HepG2 (cell line): ENCODE measurements at regions not wholly inside any gene's neighbourhood (a gene's known extent, or its start where the extent isn't known, plus 50 kb on each side); places are given as distances from the start of the nearest gene placed in this dataset.

Source experiments
- ATAC-seq: fragments of 200-7000 bp; cut with Tn5 transposase; 3 replicates; pipeline ENCODE4 v1.9.1; 2020; ENCODE audit warnings: mild to moderate bottlenecking, moderate library complexity
- BruUV-seq: library from RNA; stranded (reverse); fragments of 400-500 nt; replicated peaks from 2 replicates; lab custom pipeline; 2021; lab: Mats Ljungman, UMichigan
- CTCF ChIA-PET: fragments of 300-600 bp; formaldehyde crosslinking; extraction: SDS; loops from one replicate; lab custom pipeline; 2021; ENCODE audit warnings: low total read pairs, inconsistent platforms, low intra/inter-chr PET ratio; lab: Yijun Ruan, JAX
- POLR2A ChIA-PET: fragments of 350-600 bp; sonication (Branson Sonifier 250); formaldehyde crosslinking; loops from one replicate; lab custom pipeline; 2020; ENCODE audit warnings: antibody characterized with exemption, inconsistent platforms; lab: Yijun Ruan, JAX
- DNase-seq: peaks from one replicate; pipeline ENCODE4 v3.0.0-alpha.2; 2015; ENCODE audit warnings: low spot score
- FAIRE-seq: peaks from 3 replicates; lab custom pipeline; 2011; peaks lifted over from hg19 to GRCh38; lab: Jason Lieb, UNC
- H2AFZ ChIP-seq: one replicate; pipeline ENCODE4 v1.6.1; 2011; ENCODE audit warnings: low read length, inconsistent platforms
- H3K27ac ChIP-seq: fragments of 300-600 bp; 3 replicates; pipeline ENCODE4 v1.8.0; 2011; ENCODE audit warnings: mixed run types, mild to moderate bottlenecking, mixed read lengths, low read length, inconsistent platforms; ENCODE audit not compliant: insufficient read depth; ENCODE audit errors: extremely low read length
- H3K27me3 ChIP-seq, 2 experiments: fragments of 200-600 bp in 1 of 2; 2 replicates in 1 of 2; 3 replicates in 1 of 2; pipeline versions ENCODE4 v1.6.0 to v1.8.0; 2011; ENCODE audit warnings: low read length in 2 of 2, mild to moderate bottlenecking in 2 of 2, moderate library complexity in 2 of 2, inconsistent platforms in 1 of 2; ENCODE audit not compliant: insufficient read depth in 2 of 2, control insufficient read depth in 1 of 2
- H3K36me3 ChIP-seq, 2 experiments: fragments of 200-600 bp in 1 of 2; replicated peaks in 1 of 2; 2 replicates in 1 of 2; 3 replicates in 1 of 2; pipeline versions ENCODE4 v1.5.1 to v1.8.0; 2011; ENCODE audit warnings: low read length in 2 of 2, inconsistent platforms in 1 of 2; ENCODE audit not compliant: insufficient read depth in 2 of 2, control insufficient read depth in 1 of 2
- H3K4me1 ChIP-seq: 2 replicates; pipeline ENCODE4 v1.5.1; 2012; ENCODE audit warnings: low read length, inconsistent platforms; ENCODE audit not compliant: insufficient read depth
- H3K4me2 ChIP-seq: 2 replicates; pipeline ENCODE4 v1.6.0; 2011; ENCODE audit warnings: low read depth, low read length, inconsistent platforms
- H3K4me3 ChIP-seq, 3 experiments: fragments of 200-600 bp in 1 of 3; sonication (generic), shearing (Covaris generic) in 1 of 3; replicated peaks in 1 of 3; 2 replicates each; pipeline ENCODE4 v1.5.1; 2011 to 2016; ENCODE audit warnings: low read length in 3 of 3, inconsistent platforms in 2 of 3, low read depth in 2 of 3, mild to moderate bottlenecking in 2 of 3, control low read depth in 1 of 3, mixed read lengths in 1 of 3; ENCODE audit not compliant: insufficient read depth in 1 of 3
- H3K79me2 ChIP-seq: one replicate; pipeline ENCODE4 v1.6.1; 2011; ENCODE audit warnings: low read length, inconsistent platforms; ENCODE audit not compliant: insufficient read depth
- H3K9ac ChIP-seq: 2 replicates; pipeline ENCODE4 v1.6.0; 2011; ENCODE audit warnings: mild to moderate bottlenecking, low read depth, low read length, inconsistent platforms; ENCODE audit not compliant: insufficient read depth
- H3K9me3 ChIP-seq: 2 replicates; pipeline ENCODE4 v1.5.1; 2012; ENCODE audit warnings: mild to moderate bottlenecking, low read length
- H4K20me1 ChIP-seq: 2 replicates; pipeline ENCODE4 v1.6.0; 2011; ENCODE audit warnings: inconsistent platforms, mild to moderate bottlenecking, low read length, moderate library complexity; ENCODE audit not compliant: insufficient read depth
- CAMTA2 ChIP-seq: sonication (generic); formaldehyde crosslinking; IDR thresholded peaks from 2 replicates; pipeline ENCODE4 v1.4.0; 2020; ENCODE audit warnings: mild to moderate bottlenecking, missing genetic modification reagents, borderline replicate concordance
- MAFF ChIP-seq: IDR thresholded peaks from 2 replicates; pipeline ENCODE4 v1.6.1; 2011; ENCODE audit warnings: low read depth, low read length, improper control_type of control experiment
- MAFK ChIP-seq, 2 experiments: IDR thresholded peaks in 1 of 2; conservative IDR thresholded peaks in 1 of 2; 2 replicates each; pipeline ENCODE4 v1.6.1; 2011; ENCODE audit warnings: improper control_type of control experiment in 2 of 2, low read length in 2 of 2
- SMAD3 ChIP-seq: sonication (generic); formaldehyde crosslinking; IDR thresholded peaks from 2 replicates; pipeline ENCODE4 v1.4.0; 2020; ENCODE audit warnings: missing genetic modification reagents
- SPEN ChIP-seq: sonication (generic); formaldehyde crosslinking; IDR thresholded peaks from 2 replicates; pipeline ENCODE4 v1.5.1; 2020; ENCODE audit warnings: low read depth, mild to moderate bottlenecking, missing genetic modification reagents
- THAP11 ChIP-seq: IDR thresholded peaks from 2 replicates; pipeline ENCODE4 v1.6.1; 2016; ENCODE audit warnings: missing biosample characterization, missing genetic modification reagents
- ZNF382 ChIP-seq: sonication (generic); formaldehyde crosslinking; IDR thresholded peaks from 2 replicates; pipeline ENCODE4 v1.5.0; 2020; ENCODE audit warnings: missing genetic modification reagents, mild to moderate bottlenecking, borderline replicate concordance
- ZNF564 ChIP-seq: sonication (generic); formaldehyde crosslinking; IDR thresholded peaks from 2 replicates; pipeline ENCODE4 v1.8.1; 2023; ENCODE audit warnings: mild to moderate bottlenecking, missing genetic modification reagents
- ZSCAN9 ChIP-seq: IDR thresholded peaks from 2 replicates; pipeline ENCODE4 v1.6.1; 2016; ENCODE audit warnings: borderline replicate concordance
- WGBS: methylation state at CpG from one replicate; pipeline ENCODE4 v1.1.6; 2017; ENCODE audit warnings: low lambda C conversion rate; 5-methylcytosine and 5-hydroxymethylcytosine counted together
- in situ Hi-C: cut with HindIII; loops from 2 replicates; pipeline ENCODE4 v1.10.0; 2017; ENCODE audit warnings: low pct_unique_long_range_greater_than_20kb; ENCODE audit not compliant: extremely low pct_ligation_motif_present
- intact Hi-C: fragments of 100-400 bp; cut with micrococcal nuclease; formaldehyde crosslinking; loops from one replicate; pipeline ENCODE4 v1.10.0; 2022; ENCODE audit not compliant: unreplicated experiment
- TF ChIP-seq, protein P1 (sequence below): sonication (generic); formaldehyde crosslinking; IDR thresholded peaks from 2 replicates; pipeline ENCODE4 v1.4.0; 2020; ENCODE audit warnings: missing genetic modification reagents
- TF ChIP-seq, protein P2 (sequence below): sonication (generic); formaldehyde crosslinking; IDR thresholded peaks from 2 replicates; pipeline ENCODE4 v1.5.1; 2020; ENCODE audit warnings: missing genetic modification reagents, mild to moderate bottlenecking, borderline replicate concordance
- TF ChIP-seq, protein P3 (sequence below): IDR thresholded peaks from 2 replicates; pipeline ENCODE4 v1.6.1; 2016
- TF ChIP-seq, protein P4 (sequence below): sonication (generic); formaldehyde crosslinking; IDR thresholded peaks from 2 replicates; pipeline ENCODE4 v1.5.0; 2020; ENCODE audit warnings: mild to moderate bottlenecking, missing genetic modification reagents, borderline replicate concordance

DNA sequence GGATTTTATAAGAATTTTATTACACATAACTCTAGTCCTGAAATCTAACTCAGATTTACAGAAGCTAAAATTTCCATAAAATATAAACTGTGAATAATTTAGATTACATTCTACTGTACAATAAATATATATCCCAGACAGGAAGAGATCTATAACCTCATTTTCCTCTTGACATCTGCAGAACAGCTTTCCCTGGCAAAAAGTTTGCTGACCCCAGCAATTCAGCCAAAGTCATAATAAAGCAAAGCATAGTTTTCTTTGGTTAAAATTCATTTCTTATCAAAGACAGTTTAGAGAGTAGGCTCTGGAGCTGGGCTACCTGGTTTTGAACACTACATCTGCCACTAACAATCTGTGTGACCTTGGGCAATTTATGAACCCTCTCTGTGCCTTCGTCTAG, 372.5 kb downstream of the CAAP1 start:
- Histone ChIP-seq H2AFZ (no peak overlapping the region), H4K20me1 (no peaks in the 10 kb centered on the region), H3K27ac (no peak overlapping the region), H3K27me3 (no peaks in the 10 kb centered on the region), H3K4me2 (no peak overlapping the region), H3K4me3 (no peak overlapping the region), H3K4me1 (no peaks in the 10 kb centered on the region), H3K36me3 (no peaks in the 10 kb centered on the region), H3K9ac (no peak overlapping the region), H3K79me2 (no peaks in the 10 kb centered on the region), H3K9me3 (no peaks in the 10 kb centered on the region)
- TF ChIP-seq MAFF = 0 out of 2 replicates have a peak, but pooled peaks have one; percentile 13
- TF ChIP-seq, protein P1, sequence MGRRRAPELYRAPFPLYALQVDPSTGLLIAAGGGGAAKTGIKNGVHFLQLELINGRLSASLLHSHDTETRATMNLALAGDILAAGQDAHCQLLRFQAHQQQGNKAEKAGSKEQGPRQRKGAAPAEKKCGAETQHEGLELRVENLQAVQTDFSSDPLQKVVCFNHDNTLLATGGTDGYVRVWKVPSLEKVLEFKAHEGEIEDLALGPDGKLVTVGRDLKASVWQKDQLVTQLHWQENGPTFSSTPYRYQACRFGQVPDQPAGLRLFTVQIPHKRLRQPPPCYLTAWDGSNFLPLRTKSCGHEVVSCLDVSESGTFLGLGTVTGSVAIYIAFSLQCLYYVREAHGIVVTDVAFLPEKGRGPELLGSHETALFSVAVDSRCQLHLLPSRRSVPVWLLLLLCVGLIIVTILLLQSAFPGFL (CRISPR knock-in tag) = no peak
- TF ChIP-seq ZNF564 (CRISPR knock-in tag) = no peak
- TF ChIP-seq THAP11 (CRISPR knock-in tag) = no peak
- peak; percentile 28 to 38; a peak in 2 of 4 replicates for TF ChIP-seq MAFK (conservative IDR thresholded peaks at IDR 0.05 in 1 of 2, IDR thresholded peaks at IDR 0.05 in 1 of 2; ENCODE audit: low read length in 2 of 2)
- no peak for TF ChIP-seq CAMTA2
- intact Hi-C loops (no loop called here), in situ Hi-C loops (no loop called here)
- ATAC-seq = no peak
- ChIA-PET POLR2A (no interaction called here), CTCF (no interaction called here)
- no peak for DNase-seq
- 0% methylated on average over 1 of the region's 1 CpG for WGBS
- no peak for FAIRE-seq
- BruUV-seq = no TSS peak

DNA sequence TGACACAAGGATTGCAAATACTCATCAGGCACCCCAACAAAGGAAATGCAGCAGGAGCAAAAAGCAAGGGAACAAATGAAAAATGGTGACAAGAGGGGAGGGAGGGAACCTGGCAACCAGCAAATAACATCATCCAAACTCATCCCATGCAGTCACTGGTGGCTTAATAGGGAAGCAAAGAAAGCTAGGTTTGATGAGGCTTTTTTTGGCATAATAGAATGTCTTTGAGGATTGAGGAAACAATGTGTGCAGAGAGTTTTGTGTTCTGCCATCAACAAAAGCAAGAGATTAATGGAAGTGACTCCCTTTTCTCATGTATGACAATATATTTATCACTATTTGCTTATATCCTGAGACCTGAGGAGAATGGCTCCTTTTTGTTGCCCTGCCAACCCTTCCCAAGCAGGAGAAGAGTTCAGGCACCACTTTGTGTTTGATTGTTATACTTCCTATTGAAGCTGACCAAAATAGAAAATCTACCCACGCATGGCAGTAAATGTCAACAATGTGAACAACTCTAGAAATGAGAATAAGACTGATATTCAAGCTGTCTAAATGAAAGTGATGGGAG, 375.7 kb downstream of the CAAP1 start:
- BruUV-seq = no TSS peak
- ATAC-seq (no peak), DNase-seq (no peak), FAIRE-seq (no peak)
- Histone ChIP-seq H3K4me1 (no peaks in the 10 kb centered on the region), H2AFZ (no peak overlapping the region), H3K36me3 (no peaks in the 10 kb centered on the region), H3K27me3 (no peaks in the 10 kb centered on the region), H3K9me3 (no peaks in the 10 kb centered on the region), H3K27ac (no peak overlapping the region), H3K9ac (no peak overlapping the region), H3K4me2 (no peak overlapping the region), H4K20me1 (no peaks in the 10 kb centered on the region), H3K4me3 (no peak overlapping the region), H3K79me2 (no peaks in the 10 kb centered on the region)
- CTCF ChIA-PET = no interaction called here
- TF ChIP-seq, protein P2, sequence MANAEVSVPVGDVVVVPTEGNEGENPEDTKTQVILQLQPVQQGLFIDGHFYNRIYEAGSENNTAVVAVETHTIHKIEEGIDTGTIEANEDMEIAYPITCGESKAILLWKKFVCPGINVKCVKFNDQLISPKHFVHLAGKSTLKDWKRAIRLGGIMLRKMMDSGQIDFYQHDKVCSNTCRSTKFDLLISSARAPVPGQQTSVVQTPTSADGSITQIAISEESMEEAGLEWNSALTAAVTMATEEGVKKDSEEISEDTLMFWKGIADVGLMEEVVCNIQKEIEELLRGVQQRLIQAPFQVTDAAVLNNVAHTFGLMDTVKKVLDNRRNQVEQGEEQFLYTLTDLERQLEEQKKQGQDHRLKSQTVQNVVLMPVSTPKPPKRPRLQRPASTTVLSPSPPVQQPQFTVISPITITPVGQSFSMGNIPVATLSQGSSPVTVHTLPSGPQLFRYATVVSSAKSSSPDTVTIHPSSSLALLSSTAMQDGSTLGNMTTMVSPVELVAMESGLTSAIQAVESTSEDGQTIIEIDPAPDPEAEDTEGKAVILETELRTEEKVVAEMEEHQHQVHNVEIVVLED = no peak
- no peak for TF ChIP-seq SMAD3 (CRISPR knock-in tag)
- TF ChIP-seq SPEN = no peak
- no peak for TF ChIP-seq ZNF382 (CRISPR knock-in tag)
- TF ChIP-seq, protein P3, sequence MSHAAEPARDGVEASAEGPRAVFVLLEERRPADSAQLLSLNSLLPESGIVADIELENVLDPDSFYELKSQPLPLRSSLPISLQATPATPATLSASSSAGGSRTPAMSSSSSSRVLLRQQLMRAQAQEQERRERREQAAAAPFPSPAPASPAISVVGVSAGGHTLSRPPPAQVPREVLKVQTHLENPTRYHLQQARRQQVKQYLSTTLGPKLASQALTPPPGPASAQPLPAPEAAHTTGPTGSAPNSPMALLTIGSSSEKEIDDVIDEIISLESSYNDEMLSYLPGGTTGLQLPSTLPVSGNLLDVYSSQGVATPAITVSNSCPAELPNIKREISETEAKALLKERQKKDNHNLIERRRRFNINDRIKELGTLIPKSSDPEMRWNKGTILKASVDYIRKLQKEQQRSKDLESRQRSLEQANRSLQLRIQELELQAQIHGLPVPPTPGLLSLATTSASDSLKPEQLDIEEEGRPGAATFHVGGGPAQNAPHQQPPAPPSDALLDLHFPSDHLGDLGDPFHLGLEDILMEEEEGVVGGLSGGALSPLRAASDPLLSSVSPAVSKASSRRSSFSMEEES (CRISPR knock-in tag) = no peak
- TF ChIP-seq, protein P4, sequence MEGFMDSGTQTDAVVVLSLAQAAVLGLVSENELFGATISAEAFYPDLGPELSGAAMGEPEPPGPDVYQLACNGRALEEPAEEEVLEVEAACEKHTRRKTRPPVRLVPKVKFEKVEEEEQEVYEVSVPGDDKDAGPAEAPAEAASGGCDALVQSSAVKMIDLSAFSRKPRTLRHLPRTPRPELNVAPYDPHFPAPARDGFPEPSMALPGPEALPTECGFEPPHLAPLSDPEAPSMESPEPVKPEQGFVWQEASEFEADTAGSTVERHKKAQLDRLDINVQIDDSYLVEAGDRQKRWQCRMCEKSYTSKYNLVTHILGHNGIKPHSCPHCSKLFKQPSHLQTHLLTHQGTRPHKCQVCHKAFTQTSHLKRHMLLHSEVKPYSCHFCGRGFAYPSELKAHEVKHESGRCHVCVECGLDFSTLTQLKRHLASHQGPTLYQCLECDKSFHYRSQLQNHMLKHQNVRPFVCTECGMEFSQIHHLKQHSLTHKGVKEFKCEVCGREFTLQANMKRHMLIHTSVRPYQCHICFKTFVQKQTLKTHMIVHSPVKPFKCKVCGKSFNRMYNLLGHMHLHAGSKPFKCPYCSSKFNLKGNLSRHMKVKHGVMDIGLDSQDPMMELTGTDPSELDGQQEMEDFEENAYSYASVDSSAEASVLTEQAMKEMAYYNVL = no peak
- no peak for TF ChIP-seq ZSCAN9 (CRISPR knock-in tag)
- in situ Hi-C loops = no loop called here
- intact Hi-C loops = loop anchor here (1.0 kb wide), 1 partner anchor 33 kb away; no protein-coding TSS in a partner anchor
- WGBS = 4% methylated on average over 1 of the region's 1 CpG
- POLR2A ChIA-PET = no interaction called here
